GM18861 (cell line): ENCODE measurements at regions not wholly inside any gene's neighbourhood (a gene's known extent, or its start where the extent isn't known, plus 50 kb on each side); places are given as distances from the start of the nearest gene placed in this dataset.
"Not testable (repeated sequence)": the region's sequence is repeated elsewhere in the genome, so short reads cannot be mapped to it uniquely, and the experiment has no call there.

Source experiments
- ATAC-seq: cut with Tn5 transposase; IDR thresholded peaks from one replicate; pipeline ENCODE4 v1.9.1; 2021; ENCODE audit not compliant: unreplicated experiment

DNA sequence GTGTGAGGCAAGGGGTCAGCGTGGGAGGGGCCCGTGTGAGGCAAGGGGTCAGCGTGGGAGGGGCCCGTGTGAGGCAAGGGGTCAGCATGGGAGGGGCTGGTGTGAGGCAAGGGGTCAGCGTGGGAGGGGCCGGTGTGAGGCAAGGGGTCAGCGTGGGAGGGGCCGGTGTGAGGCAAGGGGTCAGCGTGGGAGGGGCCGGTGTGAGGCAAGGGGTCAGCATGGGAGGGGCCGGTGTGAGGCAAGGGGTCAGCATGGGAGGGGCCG, 119.2 kb downstream of the SEPTIN14 start:
- ATAC-seq: not testable (repeated sequence)

DNA sequence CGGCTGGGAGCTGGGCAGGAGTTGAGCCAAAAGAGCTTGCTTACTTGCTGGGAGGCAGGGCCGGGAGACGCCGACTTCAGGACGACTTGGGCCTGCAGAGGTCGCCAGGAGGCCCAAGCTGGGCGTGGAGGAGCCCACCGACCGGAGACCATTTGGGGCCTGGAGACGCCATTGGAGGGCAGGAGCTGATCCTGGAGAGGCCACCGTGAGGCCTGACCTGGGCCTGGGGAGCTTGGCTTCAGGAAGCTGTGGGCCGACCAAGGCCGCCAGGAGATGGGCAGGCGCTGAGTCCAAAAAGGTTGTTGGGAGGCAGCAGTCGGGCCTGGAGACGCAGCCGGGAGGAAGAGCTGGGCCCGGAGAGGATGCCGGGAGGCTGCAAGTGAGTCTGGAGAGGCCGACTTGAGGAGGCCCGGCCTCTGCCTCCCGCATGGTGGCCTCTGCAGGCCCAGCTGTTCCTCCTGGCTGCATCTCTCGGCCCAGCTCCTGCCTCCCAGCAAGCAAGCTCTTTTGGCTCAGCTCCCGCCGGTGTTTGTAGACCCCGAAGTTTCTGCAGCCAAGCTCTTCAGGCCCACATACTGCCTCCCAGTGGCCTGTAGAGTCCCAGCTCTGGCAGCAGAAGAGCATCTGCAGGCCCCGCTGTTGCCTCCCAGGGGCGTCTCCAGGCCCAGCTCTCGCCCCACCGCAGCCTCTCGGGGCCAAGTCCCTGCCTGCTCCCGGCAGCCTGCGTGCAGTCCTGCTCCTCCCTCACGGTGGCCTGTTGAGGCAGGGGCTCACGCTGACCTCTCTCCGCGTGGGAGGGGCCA, 119.7 kb downstream of the SEPTIN14 start:
- ATAC-seq: not testable (repeated sequence)

DNA sequence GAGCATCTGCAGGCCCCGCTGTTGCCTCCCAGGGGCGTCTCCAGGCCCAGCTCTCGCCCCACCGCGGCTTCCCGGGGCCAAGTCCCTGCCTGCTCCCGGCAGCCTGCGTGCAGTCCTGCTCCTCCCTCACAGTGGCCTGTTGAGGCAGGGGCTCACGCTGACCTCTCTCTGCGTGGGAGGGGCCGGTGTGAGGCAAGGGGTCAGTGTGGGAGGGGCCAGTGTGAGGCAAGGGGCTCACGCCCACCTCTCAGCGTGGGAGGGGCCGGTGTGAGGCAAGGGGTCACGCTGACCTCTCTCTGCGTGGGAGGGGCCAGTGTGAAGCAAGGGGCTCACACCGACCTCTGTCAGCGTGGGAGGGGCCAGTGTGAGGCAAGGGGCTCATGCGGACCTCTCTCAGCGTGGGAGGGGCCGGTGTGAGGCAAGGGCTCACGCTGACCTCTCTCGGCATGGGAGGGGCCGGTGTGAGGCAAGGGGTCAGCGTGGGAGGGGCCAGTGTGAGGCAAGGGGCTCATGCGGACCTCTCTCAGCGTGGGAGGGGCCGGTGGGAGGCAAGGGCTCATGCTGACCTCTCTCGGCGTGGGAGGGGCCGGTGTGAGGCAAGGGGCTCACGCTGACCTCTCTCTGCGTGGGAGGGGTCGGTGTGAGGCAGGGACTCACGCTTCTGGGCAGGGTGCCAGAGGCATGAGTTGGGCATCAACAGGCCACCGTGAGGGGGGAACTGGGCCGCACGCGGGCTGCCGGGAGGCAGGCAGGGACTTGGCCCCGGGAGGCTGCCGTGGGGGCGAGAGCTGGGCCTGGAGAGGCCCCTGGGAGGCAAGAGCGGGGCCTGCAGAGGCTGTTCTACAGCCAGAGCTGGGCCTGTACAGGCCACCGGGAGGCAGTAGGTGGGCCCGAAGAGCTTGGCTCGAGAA, 120.6 kb downstream of the SEPTIN14 start:
- ATAC-seq: not testable (repeated sequence)

DNA sequence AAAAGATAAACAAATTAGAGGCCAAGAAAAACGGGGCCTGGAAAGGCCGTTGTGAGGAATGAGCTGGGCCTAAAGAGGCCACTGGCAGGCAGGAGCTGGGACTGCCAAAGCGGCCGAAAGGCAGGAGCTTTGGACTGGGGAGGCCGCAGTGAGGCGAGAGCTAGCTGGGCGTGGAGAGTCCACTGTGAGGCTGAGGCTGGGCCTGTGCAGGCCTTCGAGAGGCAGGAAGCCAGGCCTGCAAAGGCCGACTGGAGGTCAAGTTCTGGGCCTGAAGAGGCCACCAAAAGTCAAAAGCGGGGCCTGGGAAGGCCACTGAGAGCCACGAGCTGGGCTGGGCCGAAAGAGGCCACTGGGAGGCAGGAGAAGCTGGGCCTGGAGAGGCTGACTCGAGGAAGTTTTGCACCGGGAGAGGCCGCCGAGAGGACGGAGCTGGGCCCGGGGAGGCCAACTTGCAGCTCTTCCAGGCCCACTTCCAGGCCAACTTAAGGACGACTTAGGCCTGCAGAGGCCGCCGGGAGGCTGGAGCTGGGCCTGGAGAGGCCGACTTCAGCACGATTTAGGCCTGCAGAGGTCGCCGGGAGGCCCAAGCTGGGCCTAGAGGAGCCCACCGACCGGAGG, 121.8 kb downstream of the SEPTIN14 start:
- not testable (repeated sequence) for ATAC-seq

DNA sequence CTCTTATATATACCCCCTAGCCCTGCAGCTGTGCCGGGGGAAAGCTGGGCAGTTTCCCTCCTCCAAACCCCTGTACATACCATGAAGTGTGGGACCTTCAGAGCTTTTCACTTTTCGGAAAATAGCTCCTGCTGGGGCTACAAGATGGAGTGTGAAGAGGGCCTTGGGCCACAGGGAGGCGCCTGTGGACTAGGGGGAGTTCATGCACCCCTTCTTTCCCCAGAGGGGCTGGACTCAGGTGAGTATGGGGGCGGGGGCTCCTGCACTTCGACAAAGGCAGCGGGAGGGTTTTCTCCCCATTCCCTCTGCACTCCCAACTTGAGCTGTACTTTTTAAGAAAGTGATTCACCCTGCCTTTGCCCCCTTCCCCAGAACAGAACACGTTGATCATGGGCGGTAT, 122.5 kb downstream of the SEPTIN14 start:
- ATAC-seq: not testable (repeated sequence)

DNA sequence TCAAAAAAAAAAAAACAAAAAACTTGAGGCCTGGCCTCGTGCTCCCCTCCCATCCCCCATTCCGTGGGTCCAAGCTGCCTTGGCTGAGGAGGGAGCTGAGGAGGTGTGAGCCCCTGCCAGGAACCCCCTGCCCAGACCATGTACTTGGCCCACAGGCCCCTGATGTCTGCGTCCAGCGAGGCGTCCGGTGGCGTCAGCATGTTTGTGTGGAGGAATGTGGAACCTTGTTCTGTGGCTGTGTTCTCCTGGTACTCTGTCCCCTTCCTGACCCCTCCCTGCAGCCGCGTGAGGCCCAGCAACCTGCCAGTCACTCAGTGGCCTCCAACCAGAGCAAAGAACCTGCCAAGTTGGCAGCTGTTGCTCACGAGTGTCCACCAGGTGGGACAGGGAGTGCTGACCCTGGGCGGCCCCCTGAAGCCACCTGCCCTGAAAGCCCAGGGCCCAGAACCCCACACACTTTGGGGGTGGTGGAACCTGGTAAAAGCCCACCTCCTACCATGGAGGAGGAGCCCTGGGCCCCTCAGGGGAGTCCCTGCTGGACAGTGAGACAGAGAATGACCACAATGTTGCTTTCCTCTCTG, 125.8 kb downstream of the SEPTIN14 start:
- not testable (repeated sequence) for ATAC-seq

DNA sequence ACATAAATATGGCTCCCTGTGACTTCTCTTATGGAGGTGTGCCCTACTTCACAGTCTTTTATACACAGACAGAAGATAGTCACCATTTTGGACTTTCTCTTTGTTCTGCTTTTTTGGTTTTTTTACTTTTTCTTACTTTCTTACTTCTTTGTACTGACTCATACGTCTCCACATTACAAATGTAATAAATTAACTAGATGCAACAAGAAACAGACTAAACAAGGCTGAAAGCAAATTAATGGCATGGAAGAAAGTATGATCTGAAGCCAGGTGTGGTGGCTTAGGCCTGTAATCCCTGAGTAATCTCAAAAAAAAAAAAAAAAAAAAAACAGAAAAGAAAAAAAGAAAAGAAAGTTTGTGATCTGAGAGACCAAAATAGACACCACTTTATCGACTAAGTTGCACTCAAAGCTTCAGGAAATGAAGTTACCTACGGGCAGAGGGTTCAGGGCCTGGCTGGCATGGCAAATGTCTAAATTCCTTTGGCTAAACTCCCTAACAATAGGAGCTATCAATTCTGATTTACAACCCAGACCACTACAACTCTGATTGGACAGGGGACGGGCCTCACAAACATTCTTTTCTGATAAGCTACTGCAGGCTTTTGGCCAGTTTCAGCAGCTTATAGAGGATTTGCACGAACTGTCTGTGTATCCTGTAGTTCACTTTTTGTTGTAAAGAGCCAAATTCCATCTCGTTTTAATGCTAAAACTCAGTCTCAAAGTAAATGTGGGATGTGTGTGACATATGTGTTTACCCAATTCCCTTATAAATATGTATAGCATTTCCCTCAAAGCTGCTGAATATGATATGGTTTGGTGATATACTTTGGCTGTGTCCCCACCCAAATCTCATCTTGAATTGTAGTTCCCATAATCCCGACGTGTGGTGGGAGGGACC, 129.1 kb downstream of the SEPTIN14 start:
- ATAC-seq: no peak

DNA sequence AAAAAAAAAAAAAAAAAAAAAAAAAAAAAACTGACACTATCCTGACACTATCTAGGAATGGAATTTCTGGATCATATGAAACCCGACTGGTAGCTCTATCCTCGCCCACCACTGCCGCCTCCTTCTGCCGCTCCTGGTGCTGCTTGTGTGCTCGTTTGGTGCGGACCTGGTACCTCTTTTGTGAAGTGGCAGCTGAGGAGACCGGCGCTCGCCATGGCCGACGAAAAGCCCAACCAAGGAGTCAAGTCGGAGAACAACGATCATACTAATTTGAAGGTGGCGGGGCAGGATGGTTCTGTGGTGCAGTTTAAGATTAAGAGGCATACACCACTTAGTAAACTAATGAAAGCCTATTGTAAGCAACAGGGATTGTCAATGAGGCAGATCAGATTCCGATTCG, 130.6 kb downstream of the SEPTIN14 start:
- ATAC-seq: no peak

DNA sequence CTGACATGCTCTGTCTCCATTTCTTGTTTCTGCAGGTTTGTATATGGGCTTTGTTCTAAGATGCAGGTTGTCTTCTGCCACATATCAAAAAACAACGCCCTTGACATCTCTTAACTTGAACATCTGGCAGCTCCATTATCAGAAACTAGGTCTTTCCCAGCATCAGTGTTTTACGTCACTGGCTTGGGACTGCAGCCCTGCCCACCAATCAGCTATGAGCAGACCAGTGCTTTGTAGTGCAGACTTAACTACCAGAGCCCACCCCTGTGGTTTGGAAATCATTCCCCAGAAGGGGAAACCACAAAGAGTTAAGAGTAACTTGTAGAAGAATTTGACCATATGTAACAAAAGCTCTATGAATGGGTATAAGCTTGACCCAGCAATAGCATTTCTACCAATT, 132.4 kb downstream of the SEPTIN14 start:
- ATAC-seq: no peak

DNA sequence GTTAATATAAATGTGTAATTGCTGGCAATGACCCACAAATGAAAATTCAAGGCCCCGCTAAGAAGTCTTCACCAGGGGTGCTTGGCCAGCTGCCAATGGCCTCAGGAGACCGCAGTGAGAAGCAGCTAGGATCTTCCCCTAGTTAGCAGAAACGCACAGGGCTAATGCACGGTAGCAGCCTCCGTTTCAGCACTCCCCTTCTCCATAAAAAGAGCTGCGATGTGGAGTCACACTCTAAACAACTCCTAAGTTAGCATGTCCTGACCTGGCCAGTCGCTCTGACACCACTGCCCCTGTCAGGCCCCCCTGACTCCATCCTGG, 139.0 kb downstream of the SEPTIN14 start:
- ATAC-seq: no peak

DNA sequence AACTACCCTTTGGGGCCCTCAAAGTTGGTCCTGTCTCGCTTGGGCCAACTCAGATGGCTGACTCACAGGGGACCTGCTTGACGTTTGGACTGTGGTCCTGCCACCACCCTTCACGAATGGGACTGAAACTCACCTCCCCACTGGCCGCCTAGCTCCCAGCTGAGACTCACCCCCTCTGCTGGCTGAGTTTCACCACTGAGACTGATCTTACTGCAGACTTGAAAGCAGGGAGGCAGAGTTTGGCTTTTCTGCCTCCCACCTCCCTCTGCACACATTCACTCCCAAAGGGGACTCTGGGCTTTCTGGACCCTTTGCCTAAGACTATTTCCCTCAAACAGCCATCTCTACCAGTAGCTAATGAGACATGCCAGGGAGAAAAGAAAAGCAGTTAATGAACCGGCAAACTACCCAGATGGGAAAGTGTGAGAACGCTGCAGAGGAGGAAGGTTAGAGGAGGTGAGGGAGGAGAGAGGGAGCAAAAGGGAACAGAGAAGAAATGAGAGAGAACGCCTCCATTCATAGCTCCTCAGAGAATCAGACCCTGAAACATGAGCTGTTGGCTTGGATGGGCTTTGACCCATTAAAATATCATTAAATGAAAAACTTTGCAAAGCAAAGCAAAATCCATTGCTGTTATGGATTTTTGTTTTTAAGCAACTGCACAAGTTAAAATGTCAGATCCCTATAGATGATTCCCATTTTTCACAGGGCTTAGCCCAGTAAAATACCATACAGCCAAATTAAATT, 139.5 kb downstream of the SEPTIN14 start:
- peak; percentile 93 for ATAC-seq

DNA sequence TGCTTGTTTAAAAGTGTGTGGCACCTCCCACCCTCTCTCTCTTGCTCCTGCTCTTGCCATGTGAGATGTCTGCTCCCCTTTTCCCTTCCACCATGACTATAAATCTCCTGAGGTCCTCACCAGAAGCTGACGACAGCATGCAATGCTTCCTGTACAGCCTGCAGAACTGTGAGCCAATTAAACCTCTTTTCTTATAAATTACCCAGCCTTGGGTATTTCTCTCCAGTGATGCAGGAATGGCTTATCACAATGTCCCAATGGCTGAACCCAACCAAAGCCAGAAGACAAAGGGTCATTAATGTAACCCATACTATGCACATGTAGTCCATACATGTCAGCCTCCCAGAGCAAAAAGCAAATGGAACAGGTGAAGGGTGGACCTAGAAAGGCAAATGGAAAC, 141.5 kb downstream of the SEPTIN14 start:
- ATAC-seq: not testable (repeated sequence)

DNA sequence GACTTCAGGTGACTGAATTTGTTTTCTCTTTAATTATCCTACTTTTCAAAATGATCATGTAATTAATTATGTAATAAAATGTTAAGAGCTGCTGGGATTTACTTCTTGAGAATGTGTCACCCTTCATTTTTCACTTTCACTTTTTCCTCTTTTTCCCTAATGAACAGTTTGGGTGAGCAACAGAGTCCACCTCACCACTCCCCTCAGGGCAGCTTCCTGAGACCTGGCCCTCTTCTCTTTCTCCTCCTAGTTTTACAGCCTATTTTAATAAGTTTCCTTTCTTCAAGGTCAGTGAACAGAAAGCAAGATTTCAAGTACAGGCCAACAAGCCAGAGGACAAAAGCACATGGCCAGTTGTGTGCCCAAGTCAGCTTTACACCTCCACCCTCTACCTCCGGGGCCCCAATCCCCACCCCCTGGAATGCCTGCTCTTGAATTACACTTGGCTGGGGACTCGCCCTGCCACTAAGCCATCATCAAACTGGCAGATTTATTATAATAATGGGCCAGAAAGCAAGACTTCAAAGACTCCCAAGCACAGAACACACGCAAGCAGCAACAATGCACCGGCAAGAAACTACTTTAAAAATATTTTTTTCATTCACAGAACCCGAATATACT, 143.1 kb upstream of the VOPP1 start:
- ATAC-seq: not testable (repeated sequence)

DNA sequence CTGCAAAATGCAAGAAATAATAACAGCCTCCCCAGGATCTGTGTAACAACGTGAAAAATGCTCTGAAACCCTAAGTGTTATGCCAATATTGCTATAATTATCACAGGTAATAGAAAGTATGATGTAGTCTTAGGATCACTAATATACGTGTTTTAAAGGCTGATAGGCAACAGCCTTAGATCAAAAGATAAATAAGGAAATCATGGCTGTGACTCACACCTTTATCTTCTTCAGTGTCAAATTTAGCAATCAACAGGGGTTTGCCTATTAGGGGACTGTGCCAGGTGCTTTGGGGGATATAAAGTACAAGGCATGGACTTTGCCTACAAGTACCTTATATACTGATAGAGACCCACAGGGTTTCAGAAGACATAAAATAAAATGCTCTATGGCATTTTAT, 142.1 kb upstream of the VOPP1 start:
- not testable (repeated sequence) for ATAC-seq

DNA sequence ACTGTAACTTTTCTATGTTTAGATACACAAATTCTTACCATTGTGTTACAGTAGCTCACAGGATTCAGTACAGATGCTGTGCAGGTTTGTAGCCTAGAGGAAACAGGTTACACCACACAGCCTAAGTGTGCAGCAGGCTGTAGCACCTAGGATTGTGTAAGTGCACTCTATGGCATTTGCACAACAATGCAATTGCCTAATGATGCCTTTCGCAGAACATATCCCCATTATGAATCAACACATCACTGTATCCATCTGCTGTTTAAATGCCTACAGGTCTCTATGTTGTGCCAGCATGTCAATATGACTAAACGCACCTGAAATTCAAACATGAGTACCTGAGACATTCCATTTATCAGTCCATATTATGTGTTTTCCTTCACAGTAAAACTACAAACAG, 138.0 kb upstream of the VOPP1 start:
- ATAC-seq: not testable (repeated sequence)

DNA sequence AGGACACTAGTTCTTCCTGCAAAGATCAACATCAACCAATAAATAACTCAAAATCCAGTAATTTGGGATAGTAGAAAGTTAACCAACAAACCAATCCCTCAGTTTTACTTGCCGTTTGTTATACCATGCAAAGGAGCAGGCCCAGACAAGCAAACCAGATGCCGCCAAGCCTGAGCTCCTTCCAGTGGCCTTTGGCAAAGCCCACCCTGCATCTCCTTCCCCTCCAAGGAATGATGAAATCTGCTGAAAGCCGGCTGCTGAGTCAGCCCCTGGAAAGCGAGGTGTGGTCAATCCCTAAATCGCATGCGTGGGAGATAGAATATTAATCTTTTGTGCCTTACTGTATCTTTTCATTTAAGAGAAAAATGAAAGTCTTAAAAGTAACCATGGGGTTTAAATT, 135.7 kb upstream of the VOPP1 start:
- ATAC-seq: not testable (repeated sequence)

DNA sequence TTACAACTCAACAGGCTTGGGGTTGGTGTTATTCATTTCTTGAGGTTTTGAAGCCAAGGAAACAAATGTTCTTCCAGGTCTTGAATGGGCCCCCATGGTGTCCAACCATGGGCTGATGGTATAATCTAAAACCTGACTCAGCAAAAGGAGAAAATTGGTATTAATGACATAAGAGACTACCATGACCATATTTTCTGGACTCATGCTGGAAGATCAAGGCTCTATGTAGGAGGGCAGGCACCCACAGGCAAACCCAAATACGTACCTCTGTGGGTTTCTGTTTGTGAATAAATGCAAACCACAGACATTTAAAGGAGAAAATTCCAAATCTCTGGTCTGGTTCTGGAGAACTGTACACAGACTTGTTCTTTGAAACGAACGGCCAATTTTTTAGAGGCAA, 135.1 kb upstream of the VOPP1 start:
- ATAC-seq: not testable (repeated sequence)

DNA sequence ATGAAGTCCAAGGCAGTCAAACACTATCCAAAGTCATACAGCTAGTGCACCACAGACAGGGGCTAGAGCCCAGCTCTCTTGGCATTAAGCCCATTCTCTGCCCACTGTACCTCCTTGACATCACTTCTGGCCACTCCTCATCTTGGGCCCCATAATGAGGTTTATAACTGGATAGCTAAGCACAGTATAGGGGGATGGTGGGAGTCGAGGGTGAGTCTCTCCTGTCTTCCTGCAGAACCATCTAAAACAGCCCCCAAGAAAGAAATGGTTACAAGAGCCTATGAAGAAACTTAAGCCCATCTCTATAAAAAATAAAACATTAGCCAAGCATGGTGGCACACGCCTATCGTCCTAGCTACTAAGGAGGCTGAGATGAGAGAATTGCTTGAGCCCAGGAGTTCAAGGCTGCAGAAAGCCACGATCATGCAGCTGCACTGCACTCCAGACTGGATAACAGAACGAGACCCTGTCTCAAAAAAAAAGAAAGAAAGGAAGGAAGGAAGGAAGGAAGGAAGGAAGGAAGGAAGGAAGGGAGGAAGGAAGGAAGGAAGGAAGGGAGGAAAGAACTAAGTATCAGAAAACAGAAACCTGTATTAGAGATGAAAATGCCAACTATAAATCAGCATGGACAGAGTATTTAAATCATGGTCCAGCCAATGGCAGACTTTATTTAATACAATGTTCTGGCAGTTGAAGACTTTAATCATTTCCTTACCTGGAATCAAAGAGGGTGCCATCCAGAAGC, 134.3 kb upstream of the VOPP1 start:
- not testable (repeated sequence) for ATAC-seq
